HL-60 (cell line): ENCODE measurements at regions not wholly inside any gene's neighbourhood (a gene's known extent, or its start where the extent isn't known, plus 50 kb on each side); places are given as distances from the start of the nearest gene placed in this dataset.

Experiments used
- DNase-seq, 2 experiments: peaks; one replicate each; pipeline ENCODE4 v3.0.0-alpha.2; 2010 to 2020; ENCODE audit warnings: low read depth in 1 of 2, low spot score in 1 of 2
- H3K27ac ChIP-seq: fragments of 250-450 bp; sonication (Bioruptor Pico); replicated peaks from 2 replicates; pipeline ENCODE4 v1.5.1; 2020; ENCODE audit warnings: mild to moderate bottlenecking, moderate library complexity
- H3K27me3 ChIP-seq: fragments of 250-450 bp; sonication (Bioruptor Pico); 2 replicates; pipeline ENCODE4 v1.5.1; 2021; ENCODE audit warnings: mild to moderate bottlenecking, moderate library complexity; ENCODE audit not compliant: insufficient read depth, poor library complexity, severe bottlenecking
- H3K4me3 ChIP-seq: replicated peaks from 2 replicates; pipeline ENCODE4 v1.5.1; 2011; ENCODE audit warnings: mild to moderate bottlenecking, control low read depth, low read length; ENCODE audit not compliant: insufficient read depth
- GABPA ChIP-seq: IDR thresholded peaks from 2 replicates; pipeline ENCODE4 v1.6.1; 2012; ENCODE audit warnings: low read depth
- POLR2AphosphoS5 ChIP-seq: IDR thresholded peaks from 2 replicates; pipeline ENCODE4 v1.6.1; 2012; ENCODE audit warnings: low read depth
- REST ChIP-seq: IDR thresholded peaks from 2 replicates; pipeline ENCODE4 v1.6.1; 2012; ENCODE audit warnings: low read depth; ENCODE audit not compliant: insufficient replicate concordance
- SPI1 ChIP-seq: IDR thresholded peaks from 2 replicates; pipeline ENCODE4 v1.6.1; 2012; ENCODE audit warnings: low read depth, mild to moderate bottlenecking, borderline replicate concordance
- TF ChIP-seq, protein P1 (sequence below): IDR thresholded peaks from one replicate; pipeline ENCODE4 v1.5.1; 2011; ENCODE audit warnings: low read length, control low read depth, inconsistent platforms; ENCODE audit not compliant: insufficient read depth

DNA sequence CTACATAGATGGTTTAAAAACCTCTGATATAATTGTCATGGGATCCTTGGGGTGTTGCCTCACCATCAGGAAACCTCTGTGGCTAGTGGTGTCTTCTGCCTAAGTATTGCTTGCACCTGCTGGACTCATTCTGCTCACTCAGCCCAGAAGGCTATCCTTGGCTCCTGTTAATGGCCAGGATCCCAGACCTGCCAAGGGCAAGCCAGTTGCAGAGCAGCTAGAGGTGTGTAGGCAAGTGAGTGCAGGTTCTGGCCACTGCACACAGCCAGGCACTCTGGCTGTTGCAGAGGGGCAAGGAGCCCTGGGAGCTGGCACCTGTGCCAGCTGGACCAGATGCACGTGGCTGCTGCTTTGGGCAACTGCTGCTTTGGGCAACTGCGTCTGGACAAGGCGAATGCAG lies 1125.8 kb downstream of the SI start:
- no peak overlapping the region for H3K4me3 ChIP-seq
- H3K27me3 ChIP-seq = no peaks in the 10 kb centered on the region
- TF ChIP-seq POLR2AphosphoS5 = no peak
- TF ChIP-seq SPI1 = no peak
- no peak for TF ChIP-seq REST
- TF ChIP-seq GABPA = no peak
- TF ChIP-seq, protein P1, sequence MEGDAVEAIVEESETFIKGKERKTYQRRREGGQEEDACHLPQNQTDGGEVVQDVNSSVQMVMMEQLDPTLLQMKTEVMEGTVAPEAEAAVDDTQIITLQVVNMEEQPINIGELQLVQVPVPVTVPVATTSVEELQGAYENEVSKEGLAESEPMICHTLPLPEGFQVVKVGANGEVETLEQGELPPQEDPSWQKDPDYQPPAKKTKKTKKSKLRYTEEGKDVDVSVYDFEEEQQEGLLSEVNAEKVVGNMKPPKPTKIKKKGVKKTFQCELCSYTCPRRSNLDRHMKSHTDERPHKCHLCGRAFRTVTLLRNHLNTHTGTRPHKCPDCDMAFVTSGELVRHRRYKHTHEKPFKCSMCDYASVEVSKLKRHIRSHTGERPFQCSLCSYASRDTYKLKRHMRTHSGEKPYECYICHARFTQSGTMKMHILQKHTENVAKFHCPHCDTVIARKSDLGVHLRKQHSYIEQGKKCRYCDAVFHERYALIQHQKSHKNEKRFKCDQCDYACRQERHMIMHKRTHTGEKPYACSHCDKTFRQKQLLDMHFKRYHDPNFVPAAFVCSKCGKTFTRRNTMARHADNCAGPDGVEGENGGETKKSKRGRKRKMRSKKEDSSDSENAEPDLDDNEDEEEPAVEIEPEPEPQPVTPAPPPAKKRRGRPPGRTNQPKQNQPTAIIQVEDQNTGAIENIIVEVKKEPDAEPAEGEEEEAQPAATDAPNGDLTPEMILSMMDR = no peak
- no peak for DNase-seq
- H3K27ac ChIP-seq = no peak overlapping the region

DNA sequence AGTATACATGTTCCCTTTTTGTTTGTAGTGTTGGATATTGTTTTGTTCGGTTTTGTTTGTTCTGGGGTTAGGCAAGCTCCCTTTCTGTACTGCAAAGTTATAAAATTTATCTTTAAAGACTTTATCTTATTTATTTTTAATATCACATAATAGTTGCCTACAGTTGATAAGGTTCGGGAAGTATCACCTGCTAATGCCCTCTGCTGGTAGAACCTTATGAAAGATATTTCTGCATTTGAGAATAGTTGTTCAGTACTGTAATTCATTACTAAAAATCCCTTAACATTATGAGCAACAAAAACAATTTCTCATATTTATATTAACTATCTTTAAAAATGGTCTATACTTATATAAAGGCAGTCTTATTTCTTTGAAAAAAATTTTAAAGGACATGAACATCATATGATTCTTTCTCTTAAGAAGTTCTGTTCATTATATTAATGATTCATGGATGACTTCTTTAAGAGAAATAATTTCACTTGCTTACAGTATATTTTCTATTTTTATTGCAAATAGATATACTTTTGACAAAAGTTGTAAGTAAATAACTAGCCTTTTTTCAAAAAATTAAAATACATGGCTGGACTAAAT lies 1126.8 kb downstream of the SI start:
- TF ChIP-seq REST (no peak), GABPA (no peak), SPI1 (no peak), POLR2AphosphoS5 (no peak)
- TF ChIP-seq, protein P1 = no peak
- no peak for DNase-seq
- H3K27me3 ChIP-seq = no peaks in the 10 kb centered on the region
- no peak overlapping the region for H3K27ac ChIP-seq
- no peak overlapping the region for H3K4me3 ChIP-seq

DNA sequence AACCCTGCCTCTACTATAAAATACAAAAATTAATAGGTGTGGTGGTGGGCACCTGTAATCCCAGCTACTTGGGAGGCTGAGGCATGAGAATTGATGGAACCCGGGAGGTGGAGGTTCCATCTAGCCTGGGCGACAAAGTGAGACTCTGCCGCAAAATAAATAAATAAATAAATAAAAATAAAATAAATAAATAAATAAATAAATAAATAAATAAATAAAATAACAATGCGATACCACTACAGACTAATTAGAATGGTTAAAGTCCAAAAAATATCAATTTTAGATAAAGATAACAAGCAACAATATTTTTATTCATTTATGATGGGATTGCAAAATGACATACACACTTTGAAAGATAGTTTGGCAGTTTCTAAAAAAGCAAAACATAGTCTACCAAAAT lies 1131.5 kb downstream of the SI start:
- H3K4me3 ChIP-seq = no peak overlapping the region
- no peak overlapping the region for H3K27ac ChIP-seq
- no peak for DNase-seq
- H3K27me3 ChIP-seq = no peaks in the 10 kb centered on the region
- TF ChIP-seq GABPA (no peak), POLR2AphosphoS5 (no peak), REST (no peak), SPI1 (no peak)
- TF ChIP-seq, protein P1 = no peak
